H1 (cell line): ENCODE measurements at regions not wholly inside any gene's neighbourhood (a gene's known extent, or its start where the extent isn't known, plus 50 kb on each side); places are given as distances from the start of the nearest gene placed in this dataset.

Experiments used
- CTCF ChIA-PET: fragments of 300-600 bp; sonication (Branson Sonifier 250); formaldehyde crosslinking; loops from one replicate; lab custom pipeline; 2021; ENCODE audit not compliant: partially characterized antibody; lab: Charles Lee
- POLR2A ChIA-PET: fragments of 300-600 bp; sonication (Branson Sonifier 250); formaldehyde crosslinking; loops from one replicate; lab custom pipeline; 2021; ENCODE audit warnings: inconsistent platforms; ENCODE audit not compliant: partially characterized antibody; lab: Charles Lee
- DNase-seq, 2 experiments: peaks; one replicate each; pipeline versions ENCODE4 v3.0.0 to v3.0.0-alpha.2; 2010 to 2022; ENCODE audit warnings: low spot score in 2 of 2, low read depth in 1 of 2, mixed read lengths in 1 of 2
- FAIRE-seq: peaks from 2 replicates; lab custom pipeline; 2011; peaks lifted over from hg19 to GRCh38; lab: Jason Lieb, UNC
- H2AFZ ChIP-seq: 2 replicates; pipeline ENCODE4 v1.8.1; 2012; ENCODE audit warnings: low read length, inconsistent platforms
- H2AK5ac ChIP-seq: 2 replicates; pipeline ENCODE4 v1.6.1; 2013; ENCODE audit warnings: low read depth, low read length
- H2BK120ac ChIP-seq: replicated peaks from 2 replicates; pipeline ENCODE3; 2013; ENCODE audit warnings: low read depth, low read length, inconsistent platforms
- H2BK12ac ChIP-seq: 2 replicates; pipeline ENCODE4 v1.6.1; 2013; ENCODE audit warnings: low read depth, low read length
- H2BK15ac ChIP-seq: 2 replicates; pipeline ENCODE4 v1.6.1; 2013; ENCODE audit warnings: low read length
- H2BK20ac ChIP-seq: 2 replicates; pipeline ENCODE4 v1.6.1; 2013; ENCODE audit warnings: low read length
- H2BK5ac ChIP-seq: 2 replicates; pipeline ENCODE4 v1.6.1; 2013; ENCODE audit warnings: low read depth, low read length
- H3K14ac ChIP-seq: 2 replicates; pipeline ENCODE4 v1.6.1; 2013; ENCODE audit warnings: inconsistent platforms; ENCODE audit not compliant: insufficient read length
- H3K18ac ChIP-seq: 2 replicates; pipeline ENCODE4 v1.6.1; 2013; ENCODE audit warnings: low read length; ENCODE audit errors: extremely low read depth
- H3K23ac ChIP-seq: 2 replicates; pipeline ENCODE4 v1.6.1; 2013; ENCODE audit warnings: inconsistent platforms; ENCODE audit not compliant: insufficient read length
- H3K23me2 ChIP-seq: 2 replicates; pipeline ENCODE4 v1.6.1; 2013; ENCODE audit warnings: low read depth, low read length
- H3K27ac ChIP-seq: 2 replicates; pipeline ENCODE4 v1.6.1; 2011; ENCODE audit warnings: low read depth, low read length, inconsistent platforms
- H3K27me3 ChIP-seq, 4 experiments: replicated peaks in 1 of 4; 1 replicate in 1 of 4; 2 replicates in 3 of 4; pipeline versions ENCODE4 v1.6.1 to v1.8.1; 2011 to 2013; ENCODE audit warnings: low read length in 3 of 4, mild to moderate bottlenecking in 3 of 4, inconsistent platforms in 2 of 4, mixed read lengths in 2 of 4, moderate library complexity in 1 of 4; ENCODE audit not compliant: control insufficient read depth in 3 of 4, insufficient read depth in 3 of 4; ENCODE audit errors: extremely low read depth in 1 of 4
- H3K36me3 ChIP-seq, 4 experiments: 2 replicates each; pipeline versions ENCODE4 v1.6.1 to v1.8.1; 2011 to 2013; ENCODE audit warnings: mild to moderate bottlenecking in 4 of 4, low read length in 3 of 4, moderate library complexity in 2 of 4, control low read depth in 1 of 4, inconsistent platforms in 1 of 4; ENCODE audit not compliant: insufficient read depth in 4 of 4, control insufficient read depth in 2 of 4
- H3K4ac ChIP-seq: replicated peaks from 2 replicates; pipeline ENCODE3; 2013; ENCODE audit warnings: low read length, low read depth, mixed read lengths, inconsistent platforms; ENCODE audit not compliant: insufficient read length
- H3K4me1 ChIP-seq, 4 experiments: replicated peaks in 1 of 4; 1 replicate in 1 of 4; 2 replicates in 3 of 4; pipeline versions ENCODE4 v1.6.1 to v1.8.1; 2011 to 2013; ENCODE audit warnings: low read length in 3 of 4, inconsistent platforms in 2 of 4, mixed read lengths in 1 of 4; ENCODE audit not compliant: insufficient read depth in 4 of 4, control insufficient read depth in 3 of 4
- H3K4me2 ChIP-seq, 2 experiments: 2 replicates each; pipeline versions ENCODE4 v1.6.1 to v1.8.1; 2011 to 2013; ENCODE audit warnings: low read depth in 2 of 2, low read length in 2 of 2, control low read depth in 1 of 2, inconsistent platforms in 1 of 2, mild to moderate bottlenecking in 1 of 2; ENCODE audit not compliant: insufficient read depth in 1 of 2
- H3K4me3 ChIP-seq, 4 experiments: fragments of 200-600, 300-600 bp in 1 of 4; sonication (generic), shearing (Covaris generic), sonication (Bioruptor Twin) in 1 of 4; 2 replicates each; pipeline versions ENCODE4 v1.5.1 to v1.8.1; 2011 to 2016; ENCODE audit warnings: low read length in 4 of 4, low read depth in 3 of 4, control low read depth in 2 of 4, inconsistent platforms in 2 of 4, mild to moderate bottlenecking in 2 of 4, mixed read lengths in 1 of 4, moderate library complexity in 1 of 4; ENCODE audit not compliant: insufficient read depth in 2 of 4; ENCODE audit errors: extremely low read depth in 1 of 4
- H3K56ac ChIP-seq: replicated peaks from 2 replicates; pipeline ENCODE3; 2013; ENCODE audit warnings: low read depth, mild to moderate bottlenecking, mixed read lengths, low read length, inconsistent platforms; ENCODE audit not compliant: insufficient read length
- H3K79me1 ChIP-seq: 2 replicates; pipeline ENCODE4 v1.6.1; 2013; ENCODE audit warnings: low read depth, low read length, control low read depth
- H3K79me2 ChIP-seq, 2 experiments: 2 replicates each; pipeline versions ENCODE4 v1.6.1 to v1.8.1; 2012 to 2013; ENCODE audit warnings: low read length in 2 of 2, mild to moderate bottlenecking in 2 of 2, inconsistent platforms in 1 of 2; ENCODE audit not compliant: insufficient read depth in 2 of 2, control insufficient read depth in 1 of 2
- H3K9ac ChIP-seq, 4 experiments: replicated peaks in 1 of 4; 1 replicate in 1 of 4; 2 replicates in 3 of 4; pipeline versions ENCODE4 v1.6.1 to v1.8.1; 2011 to 2013; ENCODE audit warnings: low read depth in 3 of 4, low read length in 3 of 4, control low read depth in 2 of 4, mild to moderate bottlenecking in 2 of 4, moderate library complexity in 2 of 4, inconsistent platforms in 1 of 4; ENCODE audit errors: extremely low read depth in 1 of 4
- H3K9me3 ChIP-seq, 2 experiments: 2 replicates each; pipeline versions ENCODE4 v1.6.1 to v1.8.1; 2012 to 2013; ENCODE audit warnings: mild to moderate bottlenecking in 2 of 2, moderate library complexity in 2 of 2, control low read depth in 1 of 2, inconsistent platforms in 1 of 2, low read depth in 1 of 2, low read length in 1 of 2, mixed read lengths in 1 of 2; ENCODE audit not compliant: insufficient read depth in 2 of 2
- H4K20me1 ChIP-seq, 2 experiments: replicated peaks in 1 of 2; 2 replicates each; pipeline versions ENCODE3 to v1.8.1; 2011 to 2013; ENCODE audit warnings: inconsistent platforms in 2 of 2, low read length in 2 of 2, mild to moderate bottlenecking in 1 of 2; ENCODE audit not compliant: insufficient read depth in 2 of 2, control insufficient read depth in 1 of 2
- H4K5ac ChIP-seq: 2 replicates; pipeline ENCODE4 v1.6.1; 2013; ENCODE audit warnings: low read length, low read depth, mixed read lengths, inconsistent platforms; ENCODE audit not compliant: insufficient read length
- H4K8ac ChIP-seq: 2 replicates; pipeline ENCODE4 v1.8.0; 2013; ENCODE audit warnings: mild to moderate bottlenecking, moderate library complexity, low read length, inconsistent platforms; ENCODE audit not compliant: insufficient read depth; ENCODE audit errors: extremely low read depth
- H4K91ac ChIP-seq: replicated peaks from 2 replicates; pipeline ENCODE3; 2013; ENCODE audit warnings: low read length, mixed read lengths, inconsistent platforms; ENCODE audit not compliant: insufficient read length
- ASH2L ChIP-seq: fragments of 200-600, 300-600 bp; sonication (generic); IDR thresholded peaks from one replicate; pipeline ENCODE4 v1.7.1; 2017; ENCODE audit warnings: low read length
- E2F6 ChIP-seq: IDR thresholded peaks from 2 replicates; pipeline ENCODE4 v1.6.1; 2012; ENCODE audit warnings: inconsistent platforms
- HDAC2 ChIP-seq, 2 experiments: fragments of 300-600 bp in 1 of 2; sonication (generic) in 1 of 2; IDR thresholded peaks; 2 replicates each; pipeline ENCODE4 v1.6.1; 2011 to 2012; ENCODE audit warnings: low read depth in 2 of 2, low read length in 2 of 2, mild to moderate bottlenecking in 2 of 2, moderate library complexity in 2 of 2, borderline replicate concordance in 1 of 2, inconsistent platforms in 1 of 2
- MAFK ChIP-seq: IDR thresholded peaks from 2 replicates; pipeline ENCODE4 v1.6.1; 2012; ENCODE audit warnings: low read depth, mild to moderate bottlenecking, improper control_type of control experiment, low read length
- RFX5 ChIP-seq: IDR thresholded peaks from 2 replicates; pipeline ENCODE4 v1.6.1; 2011; ENCODE audit warnings: low read depth, low read length, improper control_type of control experiment, borderline replicate concordance
- RNF2 ChIP-seq: fragments of 200-900, 300-1000 bp; sonication (generic); IDR thresholded peaks from 2 replicates; pipeline ENCODE4 v1.7.1; 2016; ENCODE audit warnings: borderline replicate concordance, low read depth, mild to moderate bottlenecking, antibody characterized with exemption, low read length; ENCODE audit not compliant: poor library complexity, severe bottlenecking; ENCODE audit errors: missing control alignments
- RXRA ChIP-seq: IDR thresholded peaks from 2 replicates; pipeline ENCODE4 v1.6.1; 2011; ENCODE audit warnings: low read depth, mild to moderate bottlenecking, low read length, moderate library complexity; ENCODE audit not compliant: insufficient read depth
- SP1 ChIP-seq: IDR thresholded peaks from 2 replicates; pipeline ENCODE4 v1.6.1; 2011; ENCODE audit warnings: low read depth, low read length
- SP2 ChIP-seq: IDR thresholded peaks from 2 replicates; pipeline ENCODE4 v1.6.1; 2012; ENCODE audit warnings: mild to moderate bottlenecking, low read length, inconsistent platforms
- SP4 ChIP-seq: IDR thresholded peaks from 2 replicates; pipeline ENCODE4 v1.6.1; 2012; ENCODE audit warnings: low read length, inconsistent platforms
- SUZ12 ChIP-seq: fragments of 200-600 bp; sonication (generic); IDR thresholded peaks from 2 replicates; pipeline ENCODE4 v1.6.1; 2012; ENCODE audit warnings: mild to moderate bottlenecking, inconsistent platforms, low read length, moderate library complexity, mixed read lengths
- USF2 ChIP-seq: IDR thresholded peaks from 2 replicates; pipeline ENCODE4 v1.6.1; 2011; ENCODE audit warnings: low read length, improper control_type of control experiment
- WGBS, 2 experiments: shearing (Covaris generic) in 1 of 2; methylation state at CpG; one replicate each; pipeline versions ENCODE4 v1.1.6 to v1.1.7; 2013 to 2015; ENCODE audit warnings: low lambda C conversion rate in 2 of 2, mixed read lengths in 2 of 2, inconsistent platforms in 1 of 2, low coverage in 1 of 2, missing lambda C conversion rate in 1 of 2; ENCODE audit not compliant: insufficient replicate concordance in 2 of 2, insufficient coverage in 1 of 2, insufficient read length in 1 of 2; ENCODE audit errors: extremely low coverage in 1 of 2, missing lambda C conversion rate in 1 of 2; 5-methylcytosine and 5-hydroxymethylcytosine counted together

GRCh38 chr10:34932235-34932634, 117.1 kb upstream of the PARD3 start:
- H3K79me1 ChIP-seq, result no peaks in the 10 kb centered on the region
- no peak overlapping the region for H3K23ac ChIP-seq
- no peak overlapping the region for H3K14ac ChIP-seq
- H2BK12ac ChIP-seq, result no peak overlapping the region
- no peak overlapping the region for H3K18ac ChIP-seq
- H3K9ac ChIP-seq, result no peak overlapping the region
- H2BK15ac ChIP-seq, result no peak overlapping the region
- FAIRE-seq, result no peak
- H3K27ac ChIP-seq, result no peak overlapping the region
- WGBS, 2 experiments, result 94% methylated on average over 11 of the region's 12 CpGs; no CpG with 5 or more reads in 1 of the 2 experiments
- no peak overlapping the region for H2BK120ac ChIP-seq
- no peak overlapping the region for H2BK5ac ChIP-seq
- no peak overlapping the region for H3K4me3 ChIP-seq
- ChIA-PET CTCF (interaction anchor here (0.7 to 1.5 kb wide), 2 partner anchors 22 to 211 kb away, joined by 3 read pairs; no protein-coding TSS in a partner anchor), POLR2A (interaction anchor here (0.6 kb wide), 1 partner anchor 264 kb away, joined by 3 read pairs; no protein-coding TSS in a partner anchor)
- H3K9me3 ChIP-seq, result no peaks in the 10 kb centered on the region
- H3K79me2 ChIP-seq, result no peaks in the 10 kb centered on the region
- H3K27me3 ChIP-seq, result no peaks in the 10 kb centered on the region
- DNase-seq, result no peak
- H2AK5ac ChIP-seq, result no peak overlapping the region
- no peaks in the 10 kb centered on the region; the same call in 1 of the 2 replicates for H3K23me2 ChIP-seq
- no peak overlapping the region for H3K4me2 ChIP-seq
- H2BK20ac ChIP-seq, result no peak overlapping the region
- H3K4me1 ChIP-seq, result no peaks in the 10 kb centered on the region; a peak in 1 of 7 replicates
- no peak overlapping the region for H3K4ac ChIP-seq
- H4K20me1 ChIP-seq, result no peaks in the 10 kb centered on the region
- no peak overlapping the region for H4K91ac ChIP-seq
- no peak overlapping the region for H3K56ac ChIP-seq
- no peak overlapping the region for H2AFZ ChIP-seq
- H3K36me3 ChIP-seq, result no peaks in the 10 kb centered on the region
- no peak overlapping the region for H4K5ac ChIP-seq
- no peak overlapping the region for H4K8ac ChIP-seq
- TF ChIP-seq RFX5 (no peak), SUZ12 (no peak), MAFK (no peak), HDAC2 (IDR thresholded peaks at IDR 0.05; ENCODE audit: borderline replicate concordance in 1 of 2, low read depth in 2 of 2, low read length in 2 of 2) (no peak), SP2 (no peak), USF2 (no peak), SP1 (no peak), RXRA (no peak), E2F6 (no peak), SP4 (no peak), RNF2 (no peak), ASH2L (no peak)
